ENCODE measurements at regions not wholly inside any gene's neighbourhood (a gene's known extent, or its start where the extent isn't known, plus 50 kb on each side); places are given as distances from the start of the nearest gene placed in this dataset.

DNA sequence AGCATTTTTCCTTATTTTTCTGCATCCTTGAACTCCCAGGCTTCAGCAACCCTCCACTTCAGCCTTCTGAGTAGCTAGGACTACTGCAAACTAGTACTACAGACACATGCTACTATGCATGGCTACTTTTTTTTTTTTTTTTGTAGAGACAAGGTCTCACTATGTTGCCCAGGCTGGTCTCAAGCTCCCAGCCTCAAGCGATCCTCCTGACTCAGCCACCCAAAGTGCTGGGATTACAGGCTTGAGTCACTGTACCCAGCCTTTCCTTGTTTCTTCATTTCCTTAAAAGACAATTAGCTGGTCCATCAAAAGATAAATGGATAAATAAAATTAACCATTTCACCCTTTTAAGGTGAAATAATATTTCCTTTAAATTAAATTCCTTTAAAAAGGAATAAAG lies 205.8 kb downstream of the SPTSSA start:
- Histone ChIP-seq H3K27me3 (ENCODE audit: insufficient read depth, low read length) (peaks cover 31% of the 10 kb centered on the region), H3K79me2 (ENCODE audit: insufficient read depth, low read length) (no peaks in the 10 kb centered on the region), H2AFZ (ENCODE audit: low read depth, low read length, poor library complexity, severe bottlenecking) (no peak overlapping the region), H4K20me1 (ENCODE audit: insufficient read depth) (no peaks in the 10 kb centered on the region), H3K36me3 (ENCODE audit: control insufficient read depth in 1 of 2, insufficient read depth in 2 of 2, low read length in 2 of 2) (no peaks in the 10 kb centered on the region), H3K4me1 (ENCODE audit: control insufficient read depth in 1 of 2, insufficient read depth in 2 of 2, low read length in 2 of 2) (no peaks in the 10 kb centered on the region), H3K27ac (ENCODE audit: low read depth, low read length) (no peak overlapping the region), H3K9me2 (ENCODE audit: insufficient read depth) (no peaks in the 10 kb centered on the region), H3K9me3 (ENCODE audit: control insufficient read depth in 1 of 2, insufficient read depth in 1 of 2, low read depth in 1 of 2, low read length in 2 of 2) (no peaks in the 10 kb centered on the region), H3K4me3 (replicated peaks in 1 of 2; ENCODE audit: low read depth in 1 of 2, low read length in 2 of 2) (no peak overlapping the region), H3K9ac (ENCODE audit: low read length) (no peak overlapping the region), H3K4me2 (ENCODE audit: low read length) (no peak overlapping the region)
- ChIA-PET CTCF (no interaction called here), POLR2A (no interaction called here), RAD21 (ENCODE audit: low non-redundant PET in 1 of 2, low total read pairs in 2 of 2, uncharacterized antibody in 2 of 2, unreplicated experiment in 2 of 2) (no interaction called here)
- BruUV-seq (replicated peaks) = no TSS peak
- ATAC-seq (no peak), DNase-seq (ENCODE audit: low read depth, low spot score) (no peak)
- TF ChIP-seq TCF7L2 (IDR thresholded peaks at IDR 0.05; ENCODE audit: borderline replicate concordance, extremely low read depth, insufficient read depth, insufficient read length) = no peak
- no peak for TF ChIP-seq EGR1 (IDR thresholded peaks at IDR 0.05; ENCODE audit: low read depth)
- TF ChIP-seq, protein P1, sequence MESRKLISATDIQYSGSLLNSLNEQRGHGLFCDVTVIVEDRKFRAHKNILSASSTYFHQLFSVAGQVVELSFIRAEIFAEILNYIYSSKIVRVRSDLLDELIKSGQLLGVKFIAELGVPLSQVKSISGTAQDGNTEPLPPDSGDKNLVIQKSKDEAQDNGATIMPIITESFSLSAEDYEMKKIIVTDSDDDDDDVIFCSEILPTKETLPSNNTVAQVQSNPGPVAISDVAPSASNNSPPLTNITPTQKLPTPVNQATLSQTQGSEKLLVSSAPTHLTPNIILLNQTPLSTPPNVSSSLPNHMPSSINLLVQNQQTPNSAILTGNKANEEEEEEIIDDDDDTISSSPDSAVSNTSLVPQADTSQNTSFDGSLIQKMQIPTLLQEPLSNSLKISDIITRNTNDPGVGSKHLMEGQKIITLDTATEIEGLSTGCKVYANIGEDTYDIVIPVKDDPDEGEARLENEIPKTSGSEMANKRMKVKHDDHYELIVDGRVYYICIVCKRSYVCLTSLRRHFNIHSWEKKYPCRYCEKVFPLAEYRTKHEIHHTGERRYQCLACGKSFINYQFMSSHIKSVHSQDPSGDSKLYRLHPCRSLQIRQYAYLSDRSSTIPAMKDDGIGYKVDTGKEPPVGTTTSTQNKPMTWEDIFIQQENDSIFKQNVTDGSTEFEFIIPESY (IDR thresholded peaks at IDR 0.05; ENCODE audit: extremely low read depth, insufficient replicate concordance, low read length) = no peak
- TF ChIP-seq JUND (IDR thresholded peaks at IDR 0.05) = no peak
- TF ChIP-seq, protein P2, sequence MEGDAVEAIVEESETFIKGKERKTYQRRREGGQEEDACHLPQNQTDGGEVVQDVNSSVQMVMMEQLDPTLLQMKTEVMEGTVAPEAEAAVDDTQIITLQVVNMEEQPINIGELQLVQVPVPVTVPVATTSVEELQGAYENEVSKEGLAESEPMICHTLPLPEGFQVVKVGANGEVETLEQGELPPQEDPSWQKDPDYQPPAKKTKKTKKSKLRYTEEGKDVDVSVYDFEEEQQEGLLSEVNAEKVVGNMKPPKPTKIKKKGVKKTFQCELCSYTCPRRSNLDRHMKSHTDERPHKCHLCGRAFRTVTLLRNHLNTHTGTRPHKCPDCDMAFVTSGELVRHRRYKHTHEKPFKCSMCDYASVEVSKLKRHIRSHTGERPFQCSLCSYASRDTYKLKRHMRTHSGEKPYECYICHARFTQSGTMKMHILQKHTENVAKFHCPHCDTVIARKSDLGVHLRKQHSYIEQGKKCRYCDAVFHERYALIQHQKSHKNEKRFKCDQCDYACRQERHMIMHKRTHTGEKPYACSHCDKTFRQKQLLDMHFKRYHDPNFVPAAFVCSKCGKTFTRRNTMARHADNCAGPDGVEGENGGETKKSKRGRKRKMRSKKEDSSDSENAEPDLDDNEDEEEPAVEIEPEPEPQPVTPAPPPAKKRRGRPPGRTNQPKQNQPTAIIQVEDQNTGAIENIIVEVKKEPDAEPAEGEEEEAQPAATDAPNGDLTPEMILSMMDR (IDR thresholded peaks at IDR 0.05 in 2 of 3, conservative IDR thresholded peaks at IDR 0.05 in 1 of 3; ENCODE audit: borderline replicate concordance in 1 of 3, insufficient read depth in 1 of 3, low read depth in 2 of 3, low read length in 2 of 3) = no peak
- TF ChIP-seq ZNF274 (IDR thresholded peaks at IDR 0.05; ENCODE audit: low read depth, low read length) = no peak
- TF ChIP-seq, protein P3, sequence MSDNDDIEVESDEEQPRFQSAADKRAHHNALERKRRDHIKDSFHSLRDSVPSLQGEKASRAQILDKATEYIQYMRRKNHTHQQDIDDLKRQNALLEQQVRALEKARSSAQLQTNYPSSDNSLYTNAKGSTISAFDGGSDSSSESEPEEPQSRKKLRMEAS (IDR thresholded peaks at IDR 0.05) = no peak
- TF ChIP-seq YY1 (IDR thresholded peaks at IDR 0.05; ENCODE audit: extremely low read depth, insufficient replicate concordance, low read depth, low read length) = no peak
- TF ChIP-seq EZH2 (IDR thresholded peaks at IDR 0.05) = no peak
- TF ChIP-seq, protein P4, sequence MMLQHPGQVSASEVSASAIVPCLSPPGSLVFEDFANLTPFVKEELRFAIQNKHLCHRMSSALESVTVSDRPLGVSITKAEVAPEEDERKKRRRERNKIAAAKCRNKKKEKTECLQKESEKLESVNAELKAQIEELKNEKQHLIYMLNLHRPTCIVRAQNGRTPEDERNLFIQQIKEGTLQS (IDR thresholded peaks at IDR 0.05) = no peak
- no peak for TF ChIP-seq CEBPB (IDR thresholded peaks at IDR 0.05; ENCODE audit: low read depth)
- no peak for TF ChIP-seq RAD21 (IDR thresholded peaks at IDR 0.05; ENCODE audit: low read depth)
- no peak for TF ChIP-seq SIN3A (IDR thresholded peaks at IDR 0.05; ENCODE audit: low read depth)
- no peak for TF ChIP-seq POLR2A (IDR thresholded peaks at IDR 0.05; ENCODE audit: borderline replicate concordance, extremely low read depth, insufficient read depth, insufficient read length)
- no peak for TF ChIP-seq POLR2AphosphoS5 (IDR thresholded peaks at IDR 0.05; ENCODE audit: low read depth, low read length)
- intact Hi-C loops (cut with micrococcal nuclease) = no loop called here

All from HCT116 (cell line).